Large intestine (tissue), 3 donors: ENCODE measurements at regions not wholly inside any gene's neighbourhood (a gene's known extent, or its start where the extent isn't known, plus 50 kb on each side); places are given as distances from the start of the nearest gene placed in this dataset.

Experiments used
- DNase-seq, 2 donors: peaks; one replicate each; pipeline versions ENCODE4 v3.0.0 to v3.0.0-alpha.2; 2013
- H3K27ac ChIP-seq: one replicate; pipeline ENCODE4 v1.5.1; 2013; ENCODE audit warnings: low read length
- H3K27me3 ChIP-seq: 2 replicates; pipeline ENCODE4 v1.6.1; 2013; ENCODE audit warnings: low read length; ENCODE audit not compliant: control insufficient read depth, insufficient read depth
- H3K36me3 ChIP-seq: 2 replicates; pipeline ENCODE4 v1.6.1; 2013; ENCODE audit warnings: low read length; ENCODE audit not compliant: control insufficient read depth, insufficient read depth
- H3K4me1 ChIP-seq: one replicate; pipeline ENCODE4 v1.6.1; 2013; ENCODE audit warnings: low read length; ENCODE audit not compliant: control insufficient read depth, insufficient read depth
- H3K4me3 ChIP-seq: one replicate; pipeline ENCODE4 v1.5.1; 2013; ENCODE audit warnings: low read length
- H3K9me3 ChIP-seq: one replicate; pipeline ENCODE4 v1.6.1; 2013; ENCODE audit warnings: mild to moderate bottlenecking, low read depth, low read length, moderate library complexity; ENCODE audit not compliant: control insufficient read depth
- WGBS: methylation state at CpG from one replicate; pipeline ENCODE4 v1.1.5; 2013; ENCODE audit warnings: low lambda C conversion rate; ENCODE audit not compliant: insufficient coverage; 5-methylcytosine and 5-hydroxymethylcytosine counted together

- H3K4me3 ChIP-seq, result no peak overlapping the region
- WGBS, result no CpG with 5 or more reads among the region's 13 CpGs
- no peaks in the 10 kb centered on the region for H3K4me1 ChIP-seq
- peaks cover 18% of the 10 kb centered on the region for H3K27me3 ChIP-seq
- no peaks in the 10 kb centered on the region for H3K9me3 ChIP-seq
- H3K36me3 ChIP-seq, result no peaks in the 10 kb centered on the region
- no peak overlapping the region for H3K27ac ChIP-seq
- DNase-seq, result no peak
Observed at GRCh38 chr1:5651027-5651410, 341.2 kb downstream of the NPHP4 start.

GRCh38 chr1:5650283-5651026 lies 341.8 kb downstream of the NPHP4 start:
- Histone ChIP-seq H3K9me3 (no peaks in the 10 kb centered on the region), H3K4me3 (no peak overlapping the region), H3K27ac (no peak overlapping the region), H3K27me3 (peaks cover 18% of the 10 kb centered on the region), H3K4me1 (no peaks in the 10 kb centered on the region), H3K36me3 (no peaks in the 10 kb centered on the region)
- no peak for DNase-seq
- WGBS, result no CpG with 5 or more reads among the region's 22 CpGs

GRCh38 chr1:5649795-5650194 lies 342.4 kb downstream of the NPHP4 start:
- H3K36me3 ChIP-seq, result no peaks in the 10 kb centered on the region
- H3K27me3 ChIP-seq, result peaks cover 18% of the 10 kb centered on the region

GRCh38 chr1:5649166-5649551 lies 343.1 kb downstream of the NPHP4 start:
- DNase-seq, result no peak
- Histone ChIP-seq H3K9me3 (no peaks in the 10 kb centered on the region), H3K27ac (no peak overlapping the region), H3K27me3 (peaks cover 18% of the 10 kb centered on the region), H3K36me3 (no peaks in the 10 kb centered on the region), H3K4me3 (no peak overlapping the region), H3K4me1 (no peaks in the 10 kb centered on the region)
- WGBS, result 100% methylated on average over 1 of the region's 4 CpGs

More at GRCh38 chr1:5649795-5650194, 342.4 kb downstream of the NPHP4 start:
- DNase-seq, result no peak
- Histone ChIP-seq H3K9me3 (no peaks in the 10 kb centered on the region), H3K4me1 (no peaks in the 10 kb centered on the region), H3K27ac (no peak overlapping the region), H3K4me3 (no peak overlapping the region)
- no CpG with 5 or more reads among the region's 5 CpGs for WGBS

GRCh38 chr1:5648410-5649165 lies 343.6 kb downstream of the NPHP4 start:
- no peak overlapping the region for H3K27ac ChIP-seq
- H3K4me3 ChIP-seq, result no peak overlapping the region
- DNase-seq, result no peak
- H3K27me3 ChIP-seq, result peaks cover 18% of the 10 kb centered on the region
- H3K4me1 ChIP-seq, result no peaks in the 10 kb centered on the region
- H3K36me3 ChIP-seq, result no peaks in the 10 kb centered on the region
- H3K9me3 ChIP-seq, result no peaks in the 10 kb centered on the region
- no CpG with 5 or more reads among the region's 10 CpGs for WGBS

- Histone ChIP-seq H3K27me3 (peaks cover 13% of the 10 kb centered on the region), H3K4me1 (no peaks in the 10 kb centered on the region), H3K4me3 (no peak overlapping the region), H3K36me3 (no peaks in the 10 kb centered on the region), H3K27ac (no peak overlapping the region), H3K9me3 (no peaks in the 10 kb centered on the region)
- no peak for DNase-seq
- WGBS, result no CpG with 5 or more reads among the region's 7 CpGs
Observed at GRCh38 chr1:5647234-5647633, 345.0 kb downstream of the NPHP4 start.

- H3K36me3 ChIP-seq, result no peaks in the 10 kb centered on the region
- no CpG with 5 or more reads among the region's 7 CpGs for WGBS
- H3K27me3 ChIP-seq, result peaks cover 7% of the 10 kb centered on the region
- no peaks in the 10 kb centered on the region for H3K4me1 ChIP-seq
- DNase-seq, result no peak
- H3K27ac ChIP-seq, result no peak overlapping the region
- no peak overlapping the region for H3K4me3 ChIP-seq
- H3K9me3 ChIP-seq, result no peaks in the 10 kb centered on the region
Observed at GRCh38 chr1:5646486-5647149, 345.6 kb downstream of the NPHP4 start.

GRCh38 chr1:5645929-5646328 lies 346.3 kb downstream of the NPHP4 start:
- Histone ChIP-seq H3K4me1 (no peaks in the 10 kb centered on the region), H3K9me3 (no peaks in the 10 kb centered on the region), H3K27ac (no peak overlapping the region), H3K36me3 (no peaks in the 10 kb centered on the region), H3K27me3 (peaks cover 2% of the 10 kb centered on the region), H3K4me3 (no peak overlapping the region)
- WGBS, result no CpG with 5 or more reads among the region's 6 CpGs
- no peak for DNase-seq

- H3K27me3 ChIP-seq, result no peaks in the 10 kb centered on the region
- no peak overlapping the region for H3K4me3 ChIP-seq
- H3K4me1 ChIP-seq, result no peaks in the 10 kb centered on the region
- no peak overlapping the region for H3K27ac ChIP-seq
- no peaks in the 10 kb centered on the region for H3K9me3 ChIP-seq
- H3K36me3 ChIP-seq, result no peaks in the 10 kb centered on the region
- DNase-seq, result no peak
- WGBS, result no CpG with 5 or more reads among the region's 5 CpGs
Observed at GRCh38 chr1:5645135-5645399, 347.2 kb downstream of the NPHP4 start.

GRCh38 chr1:5644281-5645134 lies 347.7 kb downstream of the NPHP4 start:
- Histone ChIP-seq H3K27me3 (no peaks in the 10 kb centered on the region), H3K27ac (no peak overlapping the region), H3K4me1 (no peaks in the 10 kb centered on the region), H3K36me3 (no peaks in the 10 kb centered on the region), H3K4me3 (no peak overlapping the region), H3K9me3 (no peaks in the 10 kb centered on the region)
- WGBS, result no CpG with 5 or more reads among the region's 12 CpGs
- DNase-seq, result no peak
